ENCODE measurements at regions not wholly inside any gene's neighbourhood (a gene's known extent, or its start where the extent isn't known, plus 50 kb on each side); places are given as distances from the start of the nearest gene placed in this dataset.

- TF ChIP-seq, protein P1, sequence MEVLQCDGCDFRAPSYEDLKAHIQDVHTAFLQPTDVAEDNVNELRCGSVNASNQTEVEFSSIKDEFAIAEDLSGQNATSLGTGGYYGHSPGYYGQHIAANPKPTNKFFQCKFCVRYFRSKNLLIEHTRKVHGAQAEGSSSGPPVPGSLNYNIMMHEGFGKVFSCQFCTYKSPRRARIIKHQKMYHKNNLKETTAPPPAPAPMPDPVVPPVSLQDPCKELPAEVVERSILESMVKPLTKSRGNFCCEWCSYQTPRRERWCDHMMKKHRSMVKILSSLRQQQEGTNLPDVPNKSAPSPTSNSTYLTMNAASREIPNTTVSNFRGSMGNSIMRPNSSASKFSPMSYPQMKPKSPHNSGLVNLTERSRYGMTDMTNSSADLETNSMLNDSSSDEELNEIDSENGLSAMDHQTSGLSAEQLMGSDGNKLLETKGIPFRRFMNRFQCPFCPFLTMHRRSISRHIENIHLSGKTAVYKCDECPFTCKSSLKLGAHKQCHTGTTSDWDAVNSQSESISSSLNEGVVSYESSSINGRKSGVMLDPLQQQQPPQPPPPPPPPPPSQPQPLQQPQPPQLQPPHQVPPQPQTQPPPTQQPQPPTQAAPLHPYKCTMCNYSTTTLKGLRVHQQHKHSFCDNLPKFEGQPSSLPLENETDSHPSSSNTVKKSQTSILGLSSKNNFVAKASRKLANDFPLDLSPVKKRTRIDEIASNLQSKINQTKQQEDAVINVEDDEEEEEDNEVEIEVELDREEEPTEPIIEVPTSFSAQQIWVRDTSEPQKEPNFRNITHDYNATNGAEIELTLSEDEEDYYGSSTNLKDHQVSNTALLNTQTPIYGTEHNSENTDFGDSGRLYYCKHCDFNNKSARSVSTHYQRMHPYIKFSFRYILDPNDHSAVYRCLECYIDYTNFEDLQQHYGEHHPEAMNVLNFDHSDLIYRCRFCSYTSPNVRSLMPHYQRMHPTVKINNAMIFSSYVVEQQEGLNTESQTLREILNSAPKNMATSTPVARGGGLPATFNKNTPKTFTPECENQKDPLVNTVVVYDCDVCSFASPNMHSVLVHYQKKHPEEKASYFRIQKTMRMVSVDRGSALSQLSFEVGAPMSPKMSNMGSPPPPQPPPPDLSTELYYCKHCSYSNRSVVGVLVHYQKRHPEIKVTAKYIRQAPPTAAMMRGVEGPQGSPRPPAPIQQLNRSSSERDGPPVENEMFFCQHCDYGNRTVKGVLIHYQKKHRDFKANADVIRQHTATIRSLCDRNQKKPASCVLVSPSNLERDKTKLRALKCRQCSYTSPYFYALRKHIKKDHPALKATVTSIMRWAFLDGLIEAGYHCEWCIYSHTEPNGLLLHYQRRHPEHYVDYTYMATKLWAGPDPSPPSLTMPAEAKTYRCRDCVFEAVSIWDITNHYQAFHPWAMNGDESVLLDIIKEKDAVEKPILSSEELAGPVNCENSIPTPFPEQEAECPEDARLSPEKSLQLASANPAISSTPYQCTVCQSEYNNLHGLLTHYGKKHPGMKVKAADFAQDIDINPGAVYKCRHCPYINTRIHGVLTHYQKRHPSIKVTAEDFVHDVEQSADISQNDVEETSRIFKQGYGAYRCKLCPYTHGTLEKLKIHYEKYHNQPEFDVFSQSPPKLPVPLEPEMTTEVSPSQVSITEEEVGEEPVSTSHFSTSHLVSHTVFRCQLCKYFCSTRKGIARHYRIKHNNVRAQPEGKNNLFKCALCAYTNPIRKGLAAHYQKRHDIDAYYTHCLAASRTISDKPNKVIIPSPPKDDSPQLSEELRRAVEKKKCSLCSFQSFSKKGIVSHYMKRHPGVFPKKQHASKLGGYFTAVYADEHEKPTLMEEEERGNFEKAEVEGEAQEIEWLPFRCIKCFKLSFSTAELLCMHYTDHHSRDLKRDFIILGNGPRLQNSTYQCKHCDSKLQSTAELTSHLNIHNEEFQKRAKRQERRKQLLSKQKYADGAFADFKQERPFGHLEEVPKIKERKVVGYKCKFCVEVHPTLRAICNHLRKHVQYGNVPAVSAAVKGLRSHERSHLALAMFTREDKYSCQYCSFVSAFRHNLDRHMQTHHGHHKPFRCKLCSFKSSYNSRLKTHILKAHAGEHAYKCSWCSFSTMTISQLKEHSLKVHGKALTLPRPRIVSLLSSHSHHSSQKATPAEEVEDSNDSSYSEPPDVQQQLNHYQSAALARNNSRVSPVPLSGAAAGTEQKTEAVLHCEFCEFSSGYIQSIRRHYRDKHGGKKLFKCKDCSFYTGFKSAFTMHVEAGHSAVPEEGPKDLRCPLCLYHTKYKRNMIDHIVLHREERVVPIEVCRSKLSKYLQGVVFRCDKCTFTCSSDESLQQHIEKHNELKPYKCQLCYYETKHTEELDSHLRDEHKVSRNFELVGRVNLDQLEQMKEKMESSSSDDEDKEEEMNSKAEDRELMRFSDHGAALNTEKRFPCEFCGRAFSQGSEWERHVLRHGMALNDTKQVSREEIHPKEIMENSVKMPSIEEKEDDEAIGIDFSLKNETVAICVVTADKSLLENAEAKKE (CRISPR knock-in tag; IDR thresholded peaks at IDR 0.05): no peak
- TF ChIP-seq STAT1 (IDR thresholded peaks at IDR 0.05; ENCODE audit: unreplicated experiment) (no peak), ETS1 (IDR thresholded peaks at IDR 0.05) (no peak), POLR2AphosphoS5 (IDR thresholded peaks at IDR 0.05; ENCODE audit: low read depth) (no peak)
These were observed 65.3 kb upstream of the SERP2 start (continued) for GRCh38 chr13:44308352-44308751.

GRCh38 chr13:44309794-44310757 is 63.5 kb upstream of the SERP2 start:
- Histone ChIP-seq H3K79me2 (replicated peaks; ENCODE audit: insufficient read depth) (no peaks in the 10 kb centered on the region), H3K4me2 (no peak overlapping the region), H3K27ac (ENCODE audit: low read depth) (no peak overlapping the region), H3K9me2 (ENCODE audit: insufficient read depth) (no peaks in the 10 kb centered on the region; the same call in 1 of the 2 replicates), H2AFZ (no peak overlapping the region), H4K20me1 (replicated peaks; ENCODE audit: insufficient read depth) (no peaks in the 10 kb centered on the region), H3F3A (replicated peaks; ENCODE audit: low read depth) (0 out of 2 replicates have a peak, but pooled peaks cover 11% of the 10 kb centered on the region), H3K4me3 (no peak overlapping the region), H3K27me3 (ENCODE audit: insufficient read depth) (peaks cover 23% of the 10 kb centered on the region), H3K36me3 (ENCODE audit: insufficient read depth) (no peaks in the 10 kb centered on the region), H3K4me1 (ENCODE audit: insufficient read depth) (peaks cover 26% of the 10 kb centered on the region)
- TF ChIP-seq STAT1 (IDR thresholded peaks at IDR 0.05; ENCODE audit: unreplicated experiment) (no peak), ZNF114 (CRISPR knock-in tag; IDR thresholded peaks at IDR 0.05) (no peak)
- DNase-seq (ENCODE audit: low spot score) (no peak), ATAC-seq (no peak)
- H3K36me3 Mint-ChIP-seq (ENCODE audit: low read depth): no peaks in the 10 kb centered on the region
- H3K27me3 Mint-ChIP-seq (ENCODE audit: insufficient read depth, low read depth, poor library complexity): peaks cover 11% of the 10 kb centered on the region
- no peak overlapping the region for H3K4me3 Mint-ChIP-seq
- H3K27ac Mint-ChIP-seq: no peak overlapping the region
- H3K9me3 Mint-ChIP-seq: no peaks in the 10 kb centered on the region
- peaks cover 21% of the 10 kb centered on the region for H3K4me1 Mint-ChIP-seq
